ENCODE measurements at regions not wholly inside any gene's neighbourhood (a gene's known extent, or its start where the extent isn't known, plus 50 kb on each side); places are given as distances from the start of the nearest gene placed in this dataset.

DNA sequence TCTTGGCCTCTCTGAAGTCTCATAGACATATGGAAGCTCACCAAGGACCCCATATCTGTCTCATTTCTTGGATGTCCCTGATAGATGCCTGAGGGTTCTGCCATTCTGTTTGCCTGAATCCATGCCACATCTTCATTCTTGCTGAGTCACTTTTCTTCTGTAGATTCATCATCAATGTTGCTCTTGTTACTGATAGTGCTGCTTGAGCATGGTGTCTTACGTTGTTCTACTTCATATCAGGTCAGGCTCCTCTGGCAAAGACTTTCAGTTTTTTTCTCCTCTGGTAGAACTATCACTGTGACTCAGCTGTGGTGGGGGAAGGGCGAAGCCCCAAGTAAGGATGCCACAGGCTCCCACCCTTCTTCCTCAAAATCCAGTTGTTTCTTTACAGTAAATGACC, 885.2 kb downstream of the DCDC2C start:
- DNase-seq (ENCODE audit: low read depth): no peak
- TF ChIP-seq CTCF (IDR thresholded peaks at IDR 0.05; ENCODE audit: insufficient read depth, low read length): no peak
- H3K4me3 ChIP-seq (ENCODE audit: low read depth, low read length): no peak overlapping the region

GRCh38 chr2:4591261-4591660, 887.9 kb downstream of the DCDC2C start:
- no peak for TF ChIP-seq CTCF (IDR thresholded peaks at IDR 0.05; ENCODE audit: insufficient read depth, low read length)
- no peak for DNase-seq (ENCODE audit: low read depth)
- H3K4me3 ChIP-seq (ENCODE audit: low read depth, low read length): no peak overlapping the region

DNA sequence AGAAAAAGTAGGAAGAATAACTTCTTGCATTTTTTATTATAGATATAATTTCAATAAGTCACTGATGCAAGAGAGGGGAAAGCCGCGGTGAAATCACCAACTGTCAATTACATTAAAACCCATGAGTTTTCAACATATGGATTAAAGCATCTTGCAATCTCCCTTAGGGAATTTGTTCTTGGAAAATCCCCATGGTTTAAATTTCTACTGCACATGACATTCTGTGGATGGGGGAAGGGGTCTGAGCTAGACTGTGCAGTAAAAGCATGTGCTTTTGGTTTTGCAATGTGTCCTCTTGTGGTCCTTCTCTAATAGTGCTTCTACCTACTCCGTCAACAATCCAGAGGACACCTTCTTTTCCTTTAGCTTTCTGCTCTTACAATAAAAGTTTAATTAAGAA, 894.0 kb downstream of the DCDC2C start:
- H3K4me3 ChIP-seq (ENCODE audit: low read depth, low read length): no peak overlapping the region
- no peak for DNase-seq (ENCODE audit: low read depth)
- TF ChIP-seq CTCF (IDR thresholded peaks at IDR 0.05; ENCODE audit: insufficient read depth, low read length): no peak

GRCh38 chr2:4604767-4605166, 901.4 kb downstream of the DCDC2C start:
- no peak for DNase-seq (ENCODE audit: low read depth)
- no peak for TF ChIP-seq CTCF (IDR thresholded peaks at IDR 0.05; ENCODE audit: insufficient read depth, low read length)

DNA sequence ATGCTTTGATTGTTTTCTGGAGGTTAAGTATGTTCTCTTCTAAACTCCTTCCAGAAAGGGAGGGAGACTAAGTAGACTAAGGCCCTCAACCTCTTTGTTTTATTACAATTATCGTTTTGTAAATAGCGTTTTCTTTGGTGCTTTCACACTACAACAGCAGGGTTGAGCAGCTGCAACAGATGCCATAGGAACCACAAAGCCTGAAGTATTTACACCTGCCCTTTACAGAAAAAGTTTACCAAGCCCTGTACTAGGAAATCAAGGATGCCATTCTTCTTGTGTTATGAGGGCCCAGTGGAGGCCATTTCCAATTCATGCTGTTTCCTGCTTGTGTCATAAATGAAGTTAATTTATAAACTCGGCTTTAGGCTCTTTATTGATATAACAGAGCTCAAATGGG, 914.8 kb downstream of the DCDC2C start:
- DNase-seq (ENCODE audit: low read depth): no peak
- TF ChIP-seq CTCF (IDR thresholded peaks at IDR 0.05; ENCODE audit: insufficient read depth, low read length): no peak
- H3K4me3 ChIP-seq (ENCODE audit: low read depth, low read length): no peak overlapping the region

More at GRCh38 chr2:4604767-4605166, 901.4 kb downstream of the DCDC2C start:
- no peak overlapping the region for H3K4me3 ChIP-seq (ENCODE audit: low read depth, low read length)

DNA sequence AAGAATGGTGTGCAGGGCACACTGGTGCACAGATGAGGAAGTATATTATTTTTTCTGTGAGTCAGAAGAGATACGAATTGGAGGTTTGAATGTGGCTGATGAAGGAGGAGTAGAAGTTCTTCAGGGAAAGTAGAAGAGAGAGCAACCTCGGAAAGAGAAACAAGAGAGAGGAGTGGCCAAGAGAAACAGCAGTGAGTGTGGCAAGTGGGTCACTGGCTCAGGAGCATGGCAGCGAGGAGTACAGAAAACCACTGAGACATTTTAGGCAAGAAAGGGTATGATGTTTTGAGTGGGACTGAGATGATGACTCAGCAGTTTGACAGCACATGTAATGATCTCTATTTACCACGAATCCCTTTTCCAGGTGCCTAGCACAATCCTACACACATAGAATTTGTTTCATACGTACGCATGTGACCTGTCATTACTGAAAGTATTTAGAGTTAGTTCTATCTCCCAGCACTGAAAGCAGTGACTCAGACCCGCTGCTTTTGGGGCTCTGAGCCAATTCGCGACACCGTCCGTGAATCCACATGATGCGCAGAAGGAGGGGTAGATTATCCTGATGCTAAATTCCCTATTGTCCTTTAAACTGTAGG, 915.4 kb downstream of the DCDC2C start:
- TF ChIP-seq CTCF (IDR thresholded peaks at IDR 0.05; ENCODE audit: insufficient read depth, low read length): no peak
- no peak for DNase-seq (ENCODE audit: low read depth)
- no peak overlapping the region for H3K4me3 ChIP-seq (ENCODE audit: low read depth, low read length)

- no peak for TF ChIP-seq CTCF (IDR thresholded peaks at IDR 0.05; ENCODE audit: insufficient read depth, low read length)
- DNase-seq (ENCODE audit: low read depth): no peak
Measured at GRCh38 chr2:4628998-4629501, 925.7 kb downstream of the DCDC2C start.

More at GRCh38 chr2:4628998-4629501, 925.7 kb downstream of the DCDC2C start:
- no peak overlapping the region for H3K4me3 ChIP-seq (ENCODE audit: low read depth, low read length)
